ENCODE measurements at regions not wholly inside any gene's neighbourhood (a gene's known extent, or its start where the extent isn't known, plus 50 kb on each side); places are given as distances from the start of the nearest gene placed in this dataset.
A peak's percentile ranks its signal among the peaks of the same experiment; 100 is the strongest.

DNA sequence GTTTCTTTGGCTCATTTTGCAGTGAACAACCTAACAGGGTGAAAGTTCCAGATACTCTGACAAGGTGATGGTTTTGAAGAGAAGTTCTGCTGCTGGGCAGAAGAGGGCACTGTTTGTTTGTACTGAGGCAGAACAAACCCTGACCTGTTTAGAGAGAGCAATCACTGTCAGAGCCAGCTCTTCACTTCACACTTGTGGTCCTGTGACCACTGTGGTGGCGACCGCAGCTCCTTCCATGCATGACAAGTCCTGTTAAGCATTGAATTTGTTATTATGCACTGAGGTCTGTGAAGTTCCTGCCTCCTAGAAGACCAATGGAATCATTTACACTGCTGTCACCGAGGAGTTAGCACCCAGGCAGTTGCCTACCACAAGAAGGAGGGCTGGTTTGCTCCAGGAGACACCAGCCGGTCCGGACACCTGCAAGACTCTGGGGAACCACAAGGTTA, 86.6 kb downstream of the ZNF330 start:
- TF ChIP-seq, protein P1, sequence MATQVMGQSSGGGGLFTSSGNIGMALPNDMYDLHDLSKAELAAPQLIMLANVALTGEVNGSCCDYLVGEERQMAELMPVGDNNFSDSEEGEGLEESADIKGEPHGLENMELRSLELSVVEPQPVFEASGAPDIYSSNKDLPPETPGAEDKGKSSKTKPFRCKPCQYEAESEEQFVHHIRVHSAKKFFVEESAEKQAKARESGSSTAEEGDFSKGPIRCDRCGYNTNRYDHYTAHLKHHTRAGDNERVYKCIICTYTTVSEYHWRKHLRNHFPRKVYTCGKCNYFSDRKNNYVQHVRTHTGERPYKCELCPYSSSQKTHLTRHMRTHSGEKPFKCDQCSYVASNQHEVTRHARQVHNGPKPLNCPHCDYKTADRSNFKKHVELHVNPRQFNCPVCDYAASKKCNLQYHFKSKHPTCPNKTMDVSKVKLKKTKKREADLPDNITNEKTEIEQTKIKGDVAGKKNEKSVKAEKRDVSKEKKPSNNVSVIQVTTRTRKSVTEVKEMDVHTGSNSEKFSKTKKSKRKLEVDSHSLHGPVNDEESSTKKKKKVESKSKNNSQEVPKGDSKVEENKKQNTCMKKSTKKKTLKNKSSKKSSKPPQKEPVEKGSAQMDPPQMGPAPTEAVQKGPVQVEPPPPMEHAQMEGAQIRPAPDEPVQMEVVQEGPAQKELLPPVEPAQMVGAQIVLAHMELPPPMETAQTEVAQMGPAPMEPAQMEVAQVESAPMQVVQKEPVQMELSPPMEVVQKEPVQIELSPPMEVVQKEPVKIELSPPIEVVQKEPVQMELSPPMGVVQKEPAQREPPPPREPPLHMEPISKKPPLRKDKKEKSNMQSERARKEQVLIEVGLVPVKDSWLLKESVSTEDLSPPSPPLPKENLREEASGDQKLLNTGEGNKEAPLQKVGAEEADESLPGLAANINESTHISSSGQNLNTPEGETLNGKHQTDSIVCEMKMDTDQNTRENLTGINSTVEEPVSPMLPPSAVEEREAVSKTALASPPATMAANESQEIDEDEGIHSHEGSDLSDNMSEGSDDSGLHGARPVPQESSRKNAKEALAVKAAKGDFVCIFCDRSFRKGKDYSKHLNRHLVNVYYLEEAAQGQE (IDR thresholded peaks at IDR 0.05) = no peak
- TF ChIP-seq, protein P2, sequence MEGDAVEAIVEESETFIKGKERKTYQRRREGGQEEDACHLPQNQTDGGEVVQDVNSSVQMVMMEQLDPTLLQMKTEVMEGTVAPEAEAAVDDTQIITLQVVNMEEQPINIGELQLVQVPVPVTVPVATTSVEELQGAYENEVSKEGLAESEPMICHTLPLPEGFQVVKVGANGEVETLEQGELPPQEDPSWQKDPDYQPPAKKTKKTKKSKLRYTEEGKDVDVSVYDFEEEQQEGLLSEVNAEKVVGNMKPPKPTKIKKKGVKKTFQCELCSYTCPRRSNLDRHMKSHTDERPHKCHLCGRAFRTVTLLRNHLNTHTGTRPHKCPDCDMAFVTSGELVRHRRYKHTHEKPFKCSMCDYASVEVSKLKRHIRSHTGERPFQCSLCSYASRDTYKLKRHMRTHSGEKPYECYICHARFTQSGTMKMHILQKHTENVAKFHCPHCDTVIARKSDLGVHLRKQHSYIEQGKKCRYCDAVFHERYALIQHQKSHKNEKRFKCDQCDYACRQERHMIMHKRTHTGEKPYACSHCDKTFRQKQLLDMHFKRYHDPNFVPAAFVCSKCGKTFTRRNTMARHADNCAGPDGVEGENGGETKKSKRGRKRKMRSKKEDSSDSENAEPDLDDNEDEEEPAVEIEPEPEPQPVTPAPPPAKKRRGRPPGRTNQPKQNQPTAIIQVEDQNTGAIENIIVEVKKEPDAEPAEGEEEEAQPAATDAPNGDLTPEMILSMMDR (IDR thresholded peaks at IDR 0.05; ENCODE audit: low read depth, low read length, missing input control) = peak; percentile 74
- TF ChIP-seq, protein P3, sequence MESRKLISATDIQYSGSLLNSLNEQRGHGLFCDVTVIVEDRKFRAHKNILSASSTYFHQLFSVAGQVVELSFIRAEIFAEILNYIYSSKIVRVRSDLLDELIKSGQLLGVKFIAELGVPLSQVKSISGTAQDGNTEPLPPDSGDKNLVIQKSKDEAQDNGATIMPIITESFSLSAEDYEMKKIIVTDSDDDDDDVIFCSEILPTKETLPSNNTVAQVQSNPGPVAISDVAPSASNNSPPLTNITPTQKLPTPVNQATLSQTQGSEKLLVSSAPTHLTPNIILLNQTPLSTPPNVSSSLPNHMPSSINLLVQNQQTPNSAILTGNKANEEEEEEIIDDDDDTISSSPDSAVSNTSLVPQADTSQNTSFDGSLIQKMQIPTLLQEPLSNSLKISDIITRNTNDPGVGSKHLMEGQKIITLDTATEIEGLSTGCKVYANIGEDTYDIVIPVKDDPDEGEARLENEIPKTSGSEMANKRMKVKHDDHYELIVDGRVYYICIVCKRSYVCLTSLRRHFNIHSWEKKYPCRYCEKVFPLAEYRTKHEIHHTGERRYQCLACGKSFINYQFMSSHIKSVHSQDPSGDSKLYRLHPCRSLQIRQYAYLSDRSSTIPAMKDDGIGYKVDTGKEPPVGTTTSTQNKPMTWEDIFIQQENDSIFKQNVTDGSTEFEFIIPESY (IDR thresholded peaks at IDR 0.05) = no peak
- TF ChIP-seq, protein P4, sequence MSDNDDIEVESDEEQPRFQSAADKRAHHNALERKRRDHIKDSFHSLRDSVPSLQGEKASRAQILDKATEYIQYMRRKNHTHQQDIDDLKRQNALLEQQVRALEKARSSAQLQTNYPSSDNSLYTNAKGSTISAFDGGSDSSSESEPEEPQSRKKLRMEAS (IDR thresholded peaks at IDR 0.05) = no peak
- TF ChIP-seq GABPA (IDR thresholded peaks at IDR 0.05 in 1 of 2, conservative IDR thresholded peaks at IDR 0.05 in 1 of 2) (no peak), TAF1 (conservative IDR thresholded peaks at IDR 0.05) (no peak), YY1 (IDR thresholded peaks at IDR 0.05) (no peak), RAD21 (IDR thresholded peaks at IDR 0.05) (peak; percentile 87 to 93), HNF4G (IDR thresholded peaks at IDR 0.05) (no peak), JUND (IDR thresholded peaks at IDR 0.05) (no peak), NR2F2 (IDR thresholded peaks at IDR 0.05) (no peak), SP1 (IDR thresholded peaks at IDR 0.05) (no peak)
- TF ChIP-seq, protein P5, sequence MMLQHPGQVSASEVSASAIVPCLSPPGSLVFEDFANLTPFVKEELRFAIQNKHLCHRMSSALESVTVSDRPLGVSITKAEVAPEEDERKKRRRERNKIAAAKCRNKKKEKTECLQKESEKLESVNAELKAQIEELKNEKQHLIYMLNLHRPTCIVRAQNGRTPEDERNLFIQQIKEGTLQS (IDR thresholded peaks at IDR 0.05) = no peak
